ENCODE measurements at regions not wholly inside any gene's neighbourhood (a gene's known extent, or its start where the extent isn't known, plus 50 kb on each side); places are given as distances from the start of the nearest gene placed in this dataset.

DNA sequence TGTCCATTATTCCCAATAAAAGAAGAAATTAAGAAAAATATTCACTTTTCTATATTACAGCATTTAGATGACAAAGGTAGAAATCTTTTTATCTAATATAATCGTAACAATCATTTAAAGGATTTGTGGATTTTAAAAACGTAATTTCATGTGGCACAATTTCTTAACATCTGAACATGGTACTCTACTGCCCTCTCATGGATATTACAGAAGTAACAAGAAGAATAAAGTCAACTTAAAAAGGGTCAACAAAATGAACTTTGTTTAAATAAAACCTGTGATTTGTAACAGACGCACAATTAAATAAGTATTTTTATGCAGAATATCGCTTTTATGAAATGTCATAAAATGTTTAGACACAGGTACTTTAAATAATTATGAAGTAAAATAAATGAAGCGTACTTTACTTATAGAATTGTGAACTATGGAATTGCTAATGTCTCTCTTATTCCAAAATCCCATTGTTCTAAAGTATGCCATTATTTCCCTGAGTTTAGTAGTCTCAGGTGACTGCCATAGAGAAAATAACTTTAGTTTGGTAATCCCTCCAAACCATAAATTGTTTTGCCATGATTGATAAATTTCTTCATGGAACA, 366.8 kb upstream of the ZNF385D start:
- no peak for TF ChIP-seq JUND (IDR thresholded peaks at IDR 0.05)
- TF ChIP-seq CTCF (IDR thresholded peaks at IDR 0.05), result peak; percentile 82
- peak; percentile 81 for TF ChIP-seq RAD21 (IDR thresholded peaks at IDR 0.05; ENCODE audit: low read length)
- TF ChIP-seq RCOR1 (IDR thresholded peaks at IDR 0.05; ENCODE audit: low read length), result no peak
- TF ChIP-seq POLR2AphosphoS5 (IDR thresholded peaks at IDR 0.05; ENCODE audit: low read depth, low read length), result no peak
- no peak for TF ChIP-seq YY1 (IDR thresholded peaks at IDR 0.05; ENCODE audit: low read depth)
- TF ChIP-seq, protein P1, sequence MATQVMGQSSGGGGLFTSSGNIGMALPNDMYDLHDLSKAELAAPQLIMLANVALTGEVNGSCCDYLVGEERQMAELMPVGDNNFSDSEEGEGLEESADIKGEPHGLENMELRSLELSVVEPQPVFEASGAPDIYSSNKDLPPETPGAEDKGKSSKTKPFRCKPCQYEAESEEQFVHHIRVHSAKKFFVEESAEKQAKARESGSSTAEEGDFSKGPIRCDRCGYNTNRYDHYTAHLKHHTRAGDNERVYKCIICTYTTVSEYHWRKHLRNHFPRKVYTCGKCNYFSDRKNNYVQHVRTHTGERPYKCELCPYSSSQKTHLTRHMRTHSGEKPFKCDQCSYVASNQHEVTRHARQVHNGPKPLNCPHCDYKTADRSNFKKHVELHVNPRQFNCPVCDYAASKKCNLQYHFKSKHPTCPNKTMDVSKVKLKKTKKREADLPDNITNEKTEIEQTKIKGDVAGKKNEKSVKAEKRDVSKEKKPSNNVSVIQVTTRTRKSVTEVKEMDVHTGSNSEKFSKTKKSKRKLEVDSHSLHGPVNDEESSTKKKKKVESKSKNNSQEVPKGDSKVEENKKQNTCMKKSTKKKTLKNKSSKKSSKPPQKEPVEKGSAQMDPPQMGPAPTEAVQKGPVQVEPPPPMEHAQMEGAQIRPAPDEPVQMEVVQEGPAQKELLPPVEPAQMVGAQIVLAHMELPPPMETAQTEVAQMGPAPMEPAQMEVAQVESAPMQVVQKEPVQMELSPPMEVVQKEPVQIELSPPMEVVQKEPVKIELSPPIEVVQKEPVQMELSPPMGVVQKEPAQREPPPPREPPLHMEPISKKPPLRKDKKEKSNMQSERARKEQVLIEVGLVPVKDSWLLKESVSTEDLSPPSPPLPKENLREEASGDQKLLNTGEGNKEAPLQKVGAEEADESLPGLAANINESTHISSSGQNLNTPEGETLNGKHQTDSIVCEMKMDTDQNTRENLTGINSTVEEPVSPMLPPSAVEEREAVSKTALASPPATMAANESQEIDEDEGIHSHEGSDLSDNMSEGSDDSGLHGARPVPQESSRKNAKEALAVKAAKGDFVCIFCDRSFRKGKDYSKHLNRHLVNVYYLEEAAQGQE (IDR thresholded peaks at IDR 0.05; ENCODE audit: low read depth, low read length), result no peak
- TF ChIP-seq RFX5 (IDR thresholded peaks at IDR 0.05; ENCODE audit: low read length), result no peak
- TF ChIP-seq USF1 (IDR thresholded peaks at IDR 0.05; ENCODE audit: borderline replicate concordance, low read depth), result no peak
- no peak for TF ChIP-seq RXRA (IDR thresholded peaks at IDR 0.05; ENCODE audit: borderline replicate concordance, low read depth)

Measured in SK-N-SH (cell line).